Psoas muscle (tissue), 7 donors: ENCODE measurements at regions not wholly inside any gene's neighbourhood (a gene's known extent, or its start where the extent isn't known, plus 50 kb on each side); places are given as distances from the start of the nearest gene placed in this dataset.

Source experiments
- ATAC-seq, 4 donors: fragments of 200-7000 bp; cut with Tn5 transposase; one replicate each; pipeline ENCODE4 v1.9.1; 2020; ENCODE audit warnings: moderate library complexity in 3 of 4, mild to moderate bottlenecking in 2 of 4
- DNase-seq, 2 donors: peaks; one replicate each; pipeline ENCODE4 v3.0.0-alpha.2; 2020
- H3K27ac ChIP-seq: fragments of 200-600 bp; one replicate; pipeline ENCODE4 v1.8.0; 2022
- H3K27me3 ChIP-seq, 3 donors: fragments of 200-600 bp in 1 of 3; one replicate each; pipeline versions ENCODE4 v1.6.1 to v1.8.0; 2013 to 2022; ENCODE audit warnings: low read length in 2 of 3, mild to moderate bottlenecking in 2 of 3, moderate library complexity in 1 of 3; ENCODE audit not compliant: insufficient read depth in 3 of 3
- H3K36me3 ChIP-seq, 2 donors: fragments of 200-600 bp in 1 of 2; one replicate each; pipeline versions ENCODE4 v1.6.1 to v1.8.0; 2013 to 2022; ENCODE audit warnings: low read depth in 1 of 2, mild to moderate bottlenecking in 1 of 2, moderate library complexity in 1 of 2; ENCODE audit not compliant: insufficient read depth in 1 of 2
- H3K4me1 ChIP-seq: fragments of 200-600 bp; one replicate; pipeline ENCODE4 v1.8.0; 2022
- H3K4me3 ChIP-seq: fragments of 200-600 bp; one replicate; pipeline ENCODE4 v1.8.0; 2022; ENCODE audit warnings: mild to moderate bottlenecking
- H3K9me3 ChIP-seq: fragments of 200-600 bp; one replicate; pipeline ENCODE4 v1.8.0; 2022
- WGBS, 3 donors: extraction: QIAGEN DNeasy Blood & Tissue Kit; methylation state at CpG; one replicate each; pipeline versions ENCODE4 v1.1.6 to v1.1.7; 2013; 5-methylcytosine and 5-hydroxymethylcytosine counted together
- intact Hi-C, 2 donors: fragments of 100-400 bp; cut with DNase I; formaldehyde crosslinking; loops; one replicate each; pipeline versions ENCODE4 v1.11.0 to v1.14.2; 2022
- TF ChIP-seq, protein P1 (sequence below): fragments of 200-600 bp; IDR thresholded peaks from one replicate; pipeline ENCODE4 v1.8.0; 2022; ENCODE audit warnings: antibody characterized with exemption
- donor health status: healthy with polysubstance abuse.
- donor health status: DM: no; HTN: no; CAD: no; lungs with moderate emphysema.
- donor health status: Bipolar disorder and iron deficiency.
- donor health status: healthy.
- donor health status: DM: yes; HTN: yes; CAD: no.
- donor health status: DM: no; HTN: no; CAD: no.
- donor health status: DM: yes; HTN: yes; CAD: no.

- 59 to 70% (median 65%) methylated on average over 3 of the region's 3 CpGs for WGBS, 3 donors
These were observed 55.4 kb upstream of the INHBA start for GRCh38 chr7:41758321-41758720.

GRCh38 chr7:41756650-41757182 lies 53.8 kb upstream of the INHBA start:
- H3K9me3 ChIP-seq: no peaks in the 10 kb centered on the region
- no peaks in the 10 kb centered on the region for H3K4me1 ChIP-seq
- DNase-seq (no peak), ATAC-seq (no peak)
- TF ChIP-seq, protein P1, sequence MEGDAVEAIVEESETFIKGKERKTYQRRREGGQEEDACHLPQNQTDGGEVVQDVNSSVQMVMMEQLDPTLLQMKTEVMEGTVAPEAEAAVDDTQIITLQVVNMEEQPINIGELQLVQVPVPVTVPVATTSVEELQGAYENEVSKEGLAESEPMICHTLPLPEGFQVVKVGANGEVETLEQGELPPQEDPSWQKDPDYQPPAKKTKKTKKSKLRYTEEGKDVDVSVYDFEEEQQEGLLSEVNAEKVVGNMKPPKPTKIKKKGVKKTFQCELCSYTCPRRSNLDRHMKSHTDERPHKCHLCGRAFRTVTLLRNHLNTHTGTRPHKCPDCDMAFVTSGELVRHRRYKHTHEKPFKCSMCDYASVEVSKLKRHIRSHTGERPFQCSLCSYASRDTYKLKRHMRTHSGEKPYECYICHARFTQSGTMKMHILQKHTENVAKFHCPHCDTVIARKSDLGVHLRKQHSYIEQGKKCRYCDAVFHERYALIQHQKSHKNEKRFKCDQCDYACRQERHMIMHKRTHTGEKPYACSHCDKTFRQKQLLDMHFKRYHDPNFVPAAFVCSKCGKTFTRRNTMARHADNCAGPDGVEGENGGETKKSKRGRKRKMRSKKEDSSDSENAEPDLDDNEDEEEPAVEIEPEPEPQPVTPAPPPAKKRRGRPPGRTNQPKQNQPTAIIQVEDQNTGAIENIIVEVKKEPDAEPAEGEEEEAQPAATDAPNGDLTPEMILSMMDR: no peak
- H3K4me3 ChIP-seq: no peak overlapping the region
- H3K36me3 ChIP-seq: no peaks in the 10 kb centered on the region
- H3K27ac ChIP-seq: no peak overlapping the region
- intact Hi-C loops: no loop called here
- H3K27me3 ChIP-seq: no peaks in the 10 kb centered on the region
- 56 to 67% (median 63%) methylated on average over 3 of the region's 3 CpGs for WGBS, 3 donors

More at GRCh38 chr7:41758321-41758720, 55.4 kb upstream of the INHBA start:
- intact Hi-C loops: no loop called here
- Histone ChIP-seq H3K36me3 (no peaks in the 10 kb centered on the region), H3K27me3 (no peaks in the 10 kb centered on the region), H3K4me3 (no peak overlapping the region), H3K9me3 (no peaks in the 10 kb centered on the region), H3K27ac (no peak overlapping the region), H3K4me1 (no peaks in the 10 kb centered on the region)
- no peak for ATAC-seq
- TF ChIP-seq, protein P1: no peak
- no peak for DNase-seq

GRCh38 chr7:41755096-41755495 lies 52.2 kb upstream of the INHBA start:
- TF ChIP-seq, protein P1: no peak
- Histone ChIP-seq H3K4me1 (no peaks in the 10 kb centered on the region), H3K36me3 (no peaks in the 10 kb centered on the region), H3K27ac (no peak overlapping the region), H3K4me3 (no peak overlapping the region), H3K27me3 (no peaks in the 10 kb centered on the region), H3K9me3 (no peaks in the 10 kb centered on the region)
- ATAC-seq (no peak), DNase-seq (no peak)
- intact Hi-C loops: no loop called here
- WGBS, 3 donors: 70 to 76% (median 75%) methylated on average over 1 of the region's 1 CpG

GRCh38 chr7:41754046-41754445 lies 51.2 kb upstream of the INHBA start:
- intact Hi-C loops: no loop called here
- Histone ChIP-seq H3K9me3 (no peaks in the 10 kb centered on the region), H3K27ac (no peak overlapping the region), H3K36me3 (no peaks in the 10 kb centered on the region), H3K4me1 (no peaks in the 10 kb centered on the region), H3K27me3 (no peaks in the 10 kb centered on the region), H3K4me3 (no peak overlapping the region)
- ATAC-seq (no peak), DNase-seq (no peak)
- TF ChIP-seq, protein P1: no peak
